NCI-H510A treated with DMSO at 0.1 percent for 48 hours (cell line): ENCODE measurements at regions not wholly inside any gene's neighbourhood (a gene's known extent, or its start where the extent isn't known, plus 50 kb on each side); places are given as distances from the start of the nearest gene placed in this dataset.

Experiments used
- DNase-seq: peaks from one replicate; lab custom pipeline; 2025; lab: John Stamatoyannopoulos, UW

GRCh38 chr5:103428411-103428871 lies 134.1 kb downstream of the NUDT12 start:
- DNase-seq, result no peak

- no peak for DNase-seq
Measured at GRCh38 chr5:103427326-103427725, 135.3 kb downstream of the NUDT12 start.

GRCh38 chr5:103425686-103426454 lies 136.7 kb downstream of the NUDT12 start:
- no peak for DNase-seq

- DNase-seq, result no peak
Measured at GRCh38 chr5:103424453-103425205, 138.0 kb downstream of the NUDT12 start.

GRCh38 chr5:103424026-103424425 lies 138.6 kb downstream of the NUDT12 start:
- no peak for DNase-seq

DNA sequence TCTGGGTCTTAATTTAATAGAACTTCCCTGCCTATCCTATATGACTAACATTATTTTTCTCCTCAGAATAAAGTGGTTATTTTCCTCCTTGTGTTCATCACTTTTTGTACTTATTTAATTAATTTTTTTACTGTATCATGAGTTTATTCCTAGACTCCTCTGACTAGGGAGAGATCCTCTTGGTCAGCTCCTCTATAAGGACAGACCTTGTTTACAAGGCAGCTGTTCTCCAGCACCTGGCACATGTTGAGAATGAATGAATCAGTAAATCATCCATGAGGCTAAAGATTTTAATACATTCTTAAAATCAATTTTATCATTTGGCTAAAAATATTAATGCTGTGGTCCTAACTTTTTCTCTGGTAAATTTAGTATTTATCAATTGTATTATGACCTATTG lies 139.8 kb downstream of the NUDT12 start:
- no peak for DNase-seq

DNA sequence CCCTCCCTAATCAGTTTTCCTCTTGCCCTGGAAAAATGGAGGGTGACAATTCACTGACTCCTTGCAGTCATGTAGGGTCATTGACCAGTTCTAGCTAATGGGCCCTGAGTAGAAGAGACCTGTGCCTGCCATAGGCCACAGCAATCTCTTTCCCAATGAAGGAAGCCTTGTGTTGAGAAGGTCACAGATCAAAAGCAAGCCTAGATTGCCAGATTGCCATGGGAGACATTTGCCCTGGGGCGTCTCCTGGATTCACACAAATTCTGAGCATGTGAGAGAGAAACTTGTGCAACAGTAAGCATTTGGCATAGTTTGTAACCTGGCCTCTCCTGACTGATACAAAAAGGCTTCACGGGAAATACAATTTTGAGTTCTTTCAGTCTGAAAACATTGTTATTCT lies 148.0 kb downstream of the NUDT12 start:
- DNase-seq, result no peak

DNA sequence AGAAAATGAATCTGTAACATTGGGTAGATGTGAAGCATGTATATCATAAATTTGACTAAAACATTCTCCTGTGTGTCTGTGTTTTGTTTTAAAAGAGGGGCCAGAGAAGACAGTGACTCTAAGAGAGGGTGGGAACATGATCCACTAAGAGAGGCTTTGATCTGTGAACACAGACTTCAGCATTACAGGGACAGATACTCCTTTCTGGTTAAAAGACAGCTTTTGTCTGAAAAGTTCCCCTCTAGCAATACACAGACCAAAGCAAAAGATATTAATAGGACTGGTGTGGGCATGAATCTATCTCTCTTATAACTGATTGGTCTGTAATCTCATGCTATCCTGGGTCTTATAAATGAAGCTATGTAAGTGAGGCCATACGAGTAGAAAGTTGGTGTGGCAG lies 150.9 kb downstream of the NUDT12 start:
- no peak for DNase-seq

GRCh38 chr5:103410172-103410571 lies 151.6 kb downstream of the MACIR start:
- DNase-seq, result no peak

DNA sequence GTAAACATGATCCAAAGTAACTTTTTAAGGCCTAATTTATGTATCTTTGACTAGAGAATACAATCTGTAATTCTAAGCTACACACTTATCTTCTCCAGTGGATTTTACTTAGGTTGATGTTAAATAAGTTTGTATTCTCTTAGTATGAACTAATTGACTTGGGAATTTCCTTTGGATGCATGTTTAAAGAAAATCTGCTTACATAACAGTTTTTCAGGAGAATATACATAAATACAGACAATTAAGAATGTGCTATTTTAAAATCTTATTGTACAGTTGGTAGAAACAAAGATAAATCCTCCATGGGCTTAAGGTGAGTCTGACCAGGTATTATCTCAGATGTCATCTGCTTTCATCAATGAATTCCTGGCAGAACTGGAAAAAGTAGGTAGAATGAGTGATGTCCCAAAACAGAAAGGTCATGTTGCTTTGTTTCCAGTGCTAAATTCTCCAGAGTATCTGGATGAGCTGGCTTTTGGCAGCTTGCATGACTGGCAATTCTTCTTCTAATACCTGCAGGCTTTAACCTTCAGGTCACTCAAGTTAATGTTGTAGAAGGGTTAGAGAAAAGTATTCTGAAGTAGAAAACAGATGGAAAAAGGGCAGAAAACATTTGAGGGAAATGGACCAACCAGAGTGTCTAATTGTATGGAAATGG lies 150.6 kb downstream of the MACIR start:
- DNase-seq, result no peak

DNA sequence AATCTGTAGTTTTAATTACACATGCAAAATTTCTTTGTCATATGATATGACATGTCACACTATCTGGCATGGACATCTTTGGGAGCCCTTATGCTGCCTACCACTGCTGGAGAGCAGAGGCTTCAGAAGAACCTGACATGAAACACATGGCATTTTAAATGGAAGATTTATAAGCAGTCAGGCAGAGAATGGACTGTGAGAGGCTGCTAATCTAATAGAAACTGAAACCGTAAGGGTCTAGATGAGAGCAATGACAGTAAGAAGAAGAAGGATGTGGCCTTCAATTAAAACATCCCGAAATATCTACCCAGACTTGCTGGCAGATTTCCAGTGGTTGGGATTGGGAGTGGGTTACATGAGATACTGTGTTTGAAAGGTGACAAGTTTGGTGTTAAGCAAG lies 149.8 kb downstream of the MACIR start:
- no peak for DNase-seq

- no peak for DNase-seq
Measured at GRCh38 chr5:103407402-103407801, 148.8 kb downstream of the MACIR start.

DNA sequence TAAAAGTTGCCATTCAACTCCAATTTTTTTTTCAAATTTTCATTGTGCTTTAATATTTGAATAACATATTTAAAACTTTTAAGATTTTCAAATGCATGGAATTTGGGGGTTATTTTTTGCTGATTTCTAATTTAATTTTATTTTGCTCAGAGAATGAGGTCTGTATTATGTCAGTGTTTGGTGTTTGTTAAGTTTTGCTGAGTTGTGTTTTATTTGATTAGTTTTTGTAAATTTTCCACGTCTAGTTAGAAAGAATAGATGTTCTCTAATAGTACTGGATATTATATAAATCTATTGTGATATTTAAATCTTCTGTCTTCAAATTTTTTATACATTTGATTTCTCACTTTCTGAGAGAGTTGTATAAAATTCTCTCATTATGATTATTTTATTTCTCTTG lies 145.9 kb downstream of the MACIR start:
- no peak for DNase-seq

- no peak for DNase-seq
Measured at GRCh38 chr5:103402851-103403250, 144.3 kb downstream of the MACIR start.

- no peak for DNase-seq
Measured at GRCh38 chr5:103397739-103398581, 139.4 kb downstream of the MACIR start.

- DNase-seq, result no peak
Measured at GRCh38 chr5:103394676-103395075, 136.1 kb downstream of the MACIR start.

GRCh38 chr5:103393101-103393754 lies 134.7 kb downstream of the MACIR start:
- no peak for DNase-seq

- no peak for DNase-seq
Measured at GRCh38 chr5:103391659-103392058, 133.1 kb downstream of the MACIR start.

GRCh38 chr5:103389846-103390245 lies 131.3 kb downstream of the MACIR start:
- no peak for DNase-seq

- no peak for DNase-seq
Measured at GRCh38 chr5:103389357-103389756, 130.8 kb downstream of the MACIR start.

GRCh38 chr5:103385722-103386121 lies 127.2 kb downstream of the MACIR start:
- no peak for DNase-seq
